GM19023 (cell line): ENCODE measurements at regions not wholly inside any gene's neighbourhood (a gene's known extent, or its start where the extent isn't known, plus 50 kb on each side); places are given as distances from the start of the nearest gene placed in this dataset.
"Not testable (repeated sequence)": the region's sequence is repeated elsewhere in the genome, so short reads cannot be mapped to it uniquely, and the experiment has no call there.

Source experiments
- ATAC-seq: cut with Tn5 transposase; IDR thresholded peaks from one replicate; pipeline ENCODE4 v1.9.1; 2021; ENCODE audit warnings: mild to moderate bottlenecking, moderate library complexity; ENCODE audit not compliant: unreplicated experiment

GRCh38 chrX:39022106-39022505 is 220.8 kb downstream of the MID1IP1 start:
- no peak for ATAC-seq

GRCh38 chrX:39029221-39029620 is 228.0 kb downstream of the MID1IP1 start:
- ATAC-seq, result no peak

- no peak for ATAC-seq
These were observed 229.4 kb downstream of the MID1IP1 start for GRCh38 chrX:39030636-39031035.

GRCh38 chrX:39039890-39040289 is 238.6 kb downstream of the MID1IP1 start:
- no peak for ATAC-seq

GRCh38 chrX:39043838-39044550 is 242.7 kb downstream of the MID1IP1 start:
- no peak for ATAC-seq

GRCh38 chrX:39047174-39047573 is 245.9 kb downstream of the MID1IP1 start:
- ATAC-seq, result no peak

GRCh38 chrX:39049975-39050374 is 248.7 kb downstream of the MID1IP1 start:
- ATAC-seq, result no peak

- no peak for ATAC-seq
These were observed 249.2 kb downstream of the MID1IP1 start for GRCh38 chrX:39050427-39050826.

GRCh38 chrX:39052751-39053150 is 251.5 kb downstream of the MID1IP1 start:
- no peak for ATAC-seq

- no peak for ATAC-seq
These were observed 257.5 kb downstream of the MID1IP1 start for GRCh38 chrX:39058724-39059123.

- no peak for ATAC-seq
These were observed 258.6 kb downstream of the MID1IP1 start for GRCh38 chrX:39059866-39060265.

- no peak for ATAC-seq
These were observed 261.8 kb downstream of the MID1IP1 start for GRCh38 chrX:39063037-39063436.

GRCh38 chrX:39063702-39064101 is 262.4 kb downstream of the MID1IP1 start:
- no peak for ATAC-seq

- no peak for ATAC-seq
These were observed 264.0 kb downstream of the MID1IP1 start for GRCh38 chrX:39065051-39065871.

GRCh38 chrX:39067866-39068265 is 266.6 kb downstream of the MID1IP1 start:
- ATAC-seq, result no peak

GRCh38 chrX:39068634-39069033 is 267.4 kb downstream of the MID1IP1 start:
- not testable (repeated sequence) for ATAC-seq

GRCh38 chrX:39070009-39070408 is 268.8 kb downstream of the MID1IP1 start:
- ATAC-seq, result no peak

- ATAC-seq, result no peak
These were observed 271.9 kb downstream of the MID1IP1 start for GRCh38 chrX:39073131-39073530.

GRCh38 chrX:39096599-39096998 is 295.3 kb downstream of the MID1IP1 start:
- no peak for ATAC-seq

- ATAC-seq, result no peak
These were observed 303.5 kb downstream of the MID1IP1 start for GRCh38 chrX:39104745-39105144.

- no peak for ATAC-seq
These were observed 310.9 kb downstream of the MID1IP1 start for GRCh38 chrX:39112143-39112542.

GRCh38 chrX:39115166-39115565 is 313.9 kb downstream of the MID1IP1 start:
- ATAC-seq, result no peak
